ENCODE measurements at regions not wholly inside any gene's neighbourhood (a gene's known extent, or its start where the extent isn't known, plus 50 kb on each side); places are given as distances from the start of the nearest gene placed in this dataset.

DNA sequence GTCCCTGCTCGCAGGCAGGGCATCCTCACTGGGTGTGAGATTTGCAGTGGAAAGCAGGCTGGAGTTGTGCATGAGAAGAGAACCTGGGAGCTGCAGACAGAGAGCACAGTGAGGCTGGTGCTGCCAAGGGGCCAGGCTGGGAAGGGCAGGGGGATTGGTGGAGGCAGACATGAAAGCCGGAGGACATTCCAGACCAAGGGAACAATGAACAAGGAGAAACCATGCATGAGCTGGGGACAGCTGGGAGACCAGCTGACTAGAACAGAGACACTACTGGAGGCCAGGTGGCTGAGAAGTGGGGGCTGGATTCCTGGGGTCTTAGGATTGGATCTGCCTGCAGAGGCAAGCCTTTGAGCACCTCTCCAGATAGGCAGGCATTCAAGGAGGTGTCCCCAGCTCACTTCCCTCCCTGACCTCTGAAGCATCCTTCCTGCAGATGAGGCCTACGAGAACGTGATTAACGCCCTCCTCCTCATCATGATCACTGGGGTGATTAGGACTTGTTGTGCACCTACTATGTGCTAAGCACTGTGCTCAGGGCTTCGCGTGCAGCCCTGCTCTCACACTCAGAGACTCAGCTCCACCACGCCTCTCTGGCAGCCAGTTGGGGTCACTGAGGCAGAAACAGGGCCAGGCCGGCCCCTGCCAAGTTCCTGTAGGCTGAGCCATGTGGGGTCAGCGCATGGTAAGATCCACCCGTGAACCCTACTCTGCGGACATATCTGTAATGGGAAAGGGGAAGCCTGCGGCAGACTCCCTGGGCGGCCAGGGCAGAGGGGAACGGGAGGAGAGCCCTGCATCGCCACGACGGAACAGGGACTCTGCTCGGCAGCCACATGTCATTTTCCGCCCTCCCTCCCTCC lies 74.8 kb upstream of the SLC66A3 start:
- Histone ChIP-seq H3K9me1 (replicated peaks; ENCODE audit: control insufficient read depth, extremely low read depth, insufficient read depth, low read length) (no peaks in the 10 kb centered on the region), H3K4me2 (ENCODE audit: insufficient read depth, low read length) (no peak overlapping the region), H3K9ac (replicated peaks; ENCODE audit: extremely low read depth, insufficient read depth, low read length) (no peak overlapping the region), H3K4me3 (replicated peaks in 1 of 3; ENCODE audit: insufficient read depth in 1 of 3, low read depth in 1 of 3, low read length in 3 of 3) (no peak overlapping the region), H3K4me1 (ENCODE audit: control insufficient read depth, extremely low read depth, insufficient read depth, low read length) (no peaks in the 10 kb centered on the region), H2AFZ (ENCODE audit: low read depth, low read length) (no peak overlapping the region), H4K20me1 (replicated peaks; ENCODE audit: control insufficient read depth, extremely low read depth, insufficient read depth, low read length) (no peaks in the 10 kb centered on the region), H3K27ac (ENCODE audit: insufficient read depth, low read depth, low read length) (no peak overlapping the region), H3K9me3 (replicated peaks; ENCODE audit: control insufficient read depth, insufficient read depth, low read length) (no peaks in the 10 kb centered on the region), H3K79me2 (ENCODE audit: control insufficient read depth, insufficient read depth, low read length) (no peaks in the 10 kb centered on the region), H3K27me3 (ENCODE audit: control insufficient read depth in 2 of 2, insufficient read depth in 2 of 2, low read length in 2 of 2) (no peaks in the 10 kb centered on the region), H3K36me3 (ENCODE audit: control insufficient read depth in 2 of 2, extremely low read depth in 1 of 2, insufficient read depth in 2 of 2, low read length in 2 of 2) (no peaks in the 10 kb centered on the region)
- dilution Hi-C loops (cut with MboI; ENCODE audit: extremely low pct_ligation_motif_present, low sequenced_read_pairs) (no loop called here), intact Hi-C loops (cut with micrococcal nuclease) (no loop called here)
- POLR2A ChIA-PET: no interaction called here
- DNase-seq (ENCODE audit: low read depth, low spot score) (no peak), FAIRE-seq (no peak)
- BruUV-seq (replicated peaks): no TSS peak
- CTCF ChIA-PET: interaction anchor here (1.4 to 2.3 kb wide), 3 partner anchors 44 to 248 kb away, joined by 3 to 7 read pairs (median 4); partner anchors contain the start of gene KCNF1
- TF ChIP-seq EZH2 (IDR thresholded peaks at IDR 0.05; ENCODE audit: borderline replicate concordance, low read depth, low read length, severe bottlenecking): no peak
- TF ChIP-seq, protein P1, sequence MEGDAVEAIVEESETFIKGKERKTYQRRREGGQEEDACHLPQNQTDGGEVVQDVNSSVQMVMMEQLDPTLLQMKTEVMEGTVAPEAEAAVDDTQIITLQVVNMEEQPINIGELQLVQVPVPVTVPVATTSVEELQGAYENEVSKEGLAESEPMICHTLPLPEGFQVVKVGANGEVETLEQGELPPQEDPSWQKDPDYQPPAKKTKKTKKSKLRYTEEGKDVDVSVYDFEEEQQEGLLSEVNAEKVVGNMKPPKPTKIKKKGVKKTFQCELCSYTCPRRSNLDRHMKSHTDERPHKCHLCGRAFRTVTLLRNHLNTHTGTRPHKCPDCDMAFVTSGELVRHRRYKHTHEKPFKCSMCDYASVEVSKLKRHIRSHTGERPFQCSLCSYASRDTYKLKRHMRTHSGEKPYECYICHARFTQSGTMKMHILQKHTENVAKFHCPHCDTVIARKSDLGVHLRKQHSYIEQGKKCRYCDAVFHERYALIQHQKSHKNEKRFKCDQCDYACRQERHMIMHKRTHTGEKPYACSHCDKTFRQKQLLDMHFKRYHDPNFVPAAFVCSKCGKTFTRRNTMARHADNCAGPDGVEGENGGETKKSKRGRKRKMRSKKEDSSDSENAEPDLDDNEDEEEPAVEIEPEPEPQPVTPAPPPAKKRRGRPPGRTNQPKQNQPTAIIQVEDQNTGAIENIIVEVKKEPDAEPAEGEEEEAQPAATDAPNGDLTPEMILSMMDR (IDR thresholded peaks at IDR 0.05; ENCODE audit: extremely low read depth in 1 of 2, insufficient read depth in 1 of 2, low read depth in 1 of 2, low read length in 2 of 2): no peak
- TF ChIP-seq FOS (IDR thresholded peaks at IDR 0.05; ENCODE audit: borderline replicate concordance, insufficient read depth, low read length): no peak

DNA sequence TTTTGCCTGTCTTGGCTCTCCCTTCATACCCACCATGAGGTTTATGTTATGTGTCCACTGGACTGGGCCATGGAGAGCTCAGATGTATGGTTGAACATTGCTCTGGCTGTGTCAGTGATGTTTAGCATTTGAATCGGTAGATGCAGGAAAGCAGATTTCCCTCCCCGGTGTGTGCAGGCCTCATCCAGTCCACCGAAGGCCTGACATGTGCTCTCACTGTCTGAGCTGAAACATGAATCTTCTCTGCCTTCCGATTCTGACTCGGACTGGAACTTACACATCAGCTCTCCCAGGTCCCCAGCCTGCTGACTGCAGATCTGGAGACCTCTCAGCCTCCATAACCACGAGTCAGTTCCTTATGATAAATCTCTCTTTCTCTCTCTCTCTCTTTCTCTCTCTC lies 72.4 kb upstream of the SLC66A3 start:
- H3K27me3 ChIP-seq (ENCODE audit: control insufficient read depth in 2 of 2, insufficient read depth in 2 of 2, low read length in 2 of 2): peaks cover 2 to 4% of the 10 kb centered on the region in 2 experiments
- no peaks in the 10 kb centered on the region for H4K20me1 ChIP-seq (replicated peaks; ENCODE audit: control insufficient read depth, extremely low read depth, insufficient read depth, low read length)
- no peak overlapping the region for H3K27ac ChIP-seq (ENCODE audit: insufficient read depth, low read depth, low read length)
- H3K4me3 ChIP-seq (replicated peaks in 1 of 3; ENCODE audit: insufficient read depth in 1 of 3, low read depth in 1 of 3, low read length in 3 of 3): no peak overlapping the region
- dilution Hi-C loops (cut with MboI; ENCODE audit: extremely low pct_ligation_motif_present, low sequenced_read_pairs): no loop called here
- no peak overlapping the region for H3K4me2 ChIP-seq (ENCODE audit: insufficient read depth, low read length)
- no peak for FAIRE-seq
- TF ChIP-seq, protein P2, sequence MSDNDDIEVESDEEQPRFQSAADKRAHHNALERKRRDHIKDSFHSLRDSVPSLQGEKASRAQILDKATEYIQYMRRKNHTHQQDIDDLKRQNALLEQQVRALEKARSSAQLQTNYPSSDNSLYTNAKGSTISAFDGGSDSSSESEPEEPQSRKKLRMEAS (IDR thresholded peaks at IDR 0.05; ENCODE audit: insufficient read depth, insufficient read length): no peak
- TF ChIP-seq, protein P1 (IDR thresholded peaks at IDR 0.05; ENCODE audit: extremely low read depth in 1 of 2, insufficient read depth in 1 of 2, low read depth in 1 of 2, low read length in 2 of 2): no peak
- TF ChIP-seq GATA2 (IDR thresholded peaks at IDR 0.05; ENCODE audit: insufficient read depth, insufficient read length, low read depth, low read length) (no peak), POLR2AphosphoS5 (IDR thresholded peaks at IDR 0.05; ENCODE audit: insufficient read depth, low read depth, low read length) (no peak), FOS (IDR thresholded peaks at IDR 0.05; ENCODE audit: borderline replicate concordance, insufficient read depth, low read length) (no peak), EZH2 (IDR thresholded peaks at IDR 0.05; ENCODE audit: borderline replicate concordance, low read depth, low read length, severe bottlenecking) (no peak), MYC (IDR thresholded peaks at IDR 0.05; ENCODE audit: low read depth, low read length) (no peak), JUN (IDR thresholded peaks at IDR 0.05; ENCODE audit: borderline replicate concordance, insufficient read depth, insufficient read length, low read depth) (no peak), POLR2A (IDR thresholded peaks at IDR 0.05; ENCODE audit: low read depth, low read length) (no peak)
- H3K36me3 ChIP-seq (ENCODE audit: control insufficient read depth in 2 of 2, extremely low read depth in 1 of 2, insufficient read depth in 2 of 2, low read length in 2 of 2): no peaks in the 10 kb centered on the region
- H3K79me2 ChIP-seq (ENCODE audit: control insufficient read depth, insufficient read depth, low read length): no peaks in the 10 kb centered on the region
- BruUV-seq (replicated peaks): no TSS peak
- CTCF ChIA-PET: interaction anchor here (0.6 to 1.7 kb wide), 4 partner anchors 10 to 251 kb away, joined by 3 to 4 read pairs (median 4); no protein-coding TSS in a partner anchor
- no peak overlapping the region for H3K9ac ChIP-seq (replicated peaks; ENCODE audit: extremely low read depth, insufficient read depth, low read length)
- H3K9me3 ChIP-seq (replicated peaks; ENCODE audit: control insufficient read depth, insufficient read depth, low read length): no peaks in the 10 kb centered on the region
- H2AFZ ChIP-seq (ENCODE audit: low read depth, low read length): no peak overlapping the region
- no peak for DNase-seq (ENCODE audit: low read depth, low spot score)
- no peaks in the 10 kb centered on the region for H3K4me1 ChIP-seq (ENCODE audit: control insufficient read depth, extremely low read depth, insufficient read depth, low read length)
- no peaks in the 10 kb centered on the region for H3K9me1 ChIP-seq (replicated peaks; ENCODE audit: control insufficient read depth, extremely low read depth, insufficient read depth, low read length)
- POLR2A ChIA-PET: no interaction called here
- intact Hi-C loops (cut with micrococcal nuclease): no loop called here
